GM12873 (cell line): ENCODE measurements at regions not wholly inside any gene's neighbourhood (a gene's known extent, or its start where the extent isn't known, plus 50 kb on each side); places are given as distances from the start of the nearest gene placed in this dataset.

Experiments used
- TF ChIP-seq, protein P1 (sequence below): IDR thresholded peaks from 2 replicates; pipeline ENCODE4 v1.5.1; 2012; ENCODE audit warnings: low read depth, mild to moderate bottlenecking, moderate library complexity, low read length, control low read depth; ENCODE audit not compliant: insufficient read depth; ENCODE audit errors: missing control alignments

DNA sequence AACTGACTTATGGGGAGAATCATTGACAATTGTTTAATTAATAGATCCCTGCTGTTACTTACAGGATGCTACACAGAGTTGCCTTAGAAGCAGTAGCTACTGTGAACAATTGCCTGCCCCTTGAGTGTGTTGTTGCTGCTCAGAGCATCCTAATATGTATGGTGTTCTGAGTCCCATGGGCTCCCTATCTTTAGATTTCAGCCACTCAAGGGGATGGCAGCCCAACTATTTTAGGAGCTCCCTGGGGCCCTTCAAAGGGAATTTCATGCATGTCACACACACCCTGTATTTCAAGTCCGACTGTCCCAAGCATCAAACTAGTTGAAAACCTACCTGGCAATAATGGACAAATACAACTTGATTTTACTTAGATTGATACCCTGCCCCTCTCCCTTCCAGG, 111.2 kb downstream of the NOC3L start:
- TF ChIP-seq, protein P1, sequence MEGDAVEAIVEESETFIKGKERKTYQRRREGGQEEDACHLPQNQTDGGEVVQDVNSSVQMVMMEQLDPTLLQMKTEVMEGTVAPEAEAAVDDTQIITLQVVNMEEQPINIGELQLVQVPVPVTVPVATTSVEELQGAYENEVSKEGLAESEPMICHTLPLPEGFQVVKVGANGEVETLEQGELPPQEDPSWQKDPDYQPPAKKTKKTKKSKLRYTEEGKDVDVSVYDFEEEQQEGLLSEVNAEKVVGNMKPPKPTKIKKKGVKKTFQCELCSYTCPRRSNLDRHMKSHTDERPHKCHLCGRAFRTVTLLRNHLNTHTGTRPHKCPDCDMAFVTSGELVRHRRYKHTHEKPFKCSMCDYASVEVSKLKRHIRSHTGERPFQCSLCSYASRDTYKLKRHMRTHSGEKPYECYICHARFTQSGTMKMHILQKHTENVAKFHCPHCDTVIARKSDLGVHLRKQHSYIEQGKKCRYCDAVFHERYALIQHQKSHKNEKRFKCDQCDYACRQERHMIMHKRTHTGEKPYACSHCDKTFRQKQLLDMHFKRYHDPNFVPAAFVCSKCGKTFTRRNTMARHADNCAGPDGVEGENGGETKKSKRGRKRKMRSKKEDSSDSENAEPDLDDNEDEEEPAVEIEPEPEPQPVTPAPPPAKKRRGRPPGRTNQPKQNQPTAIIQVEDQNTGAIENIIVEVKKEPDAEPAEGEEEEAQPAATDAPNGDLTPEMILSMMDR, result no peak

- TF ChIP-seq, protein P1, result no peak
Measured at GRCh38 chr10:94260455-94260854, 102.3 kb downstream of the NOC3L start.

DNA sequence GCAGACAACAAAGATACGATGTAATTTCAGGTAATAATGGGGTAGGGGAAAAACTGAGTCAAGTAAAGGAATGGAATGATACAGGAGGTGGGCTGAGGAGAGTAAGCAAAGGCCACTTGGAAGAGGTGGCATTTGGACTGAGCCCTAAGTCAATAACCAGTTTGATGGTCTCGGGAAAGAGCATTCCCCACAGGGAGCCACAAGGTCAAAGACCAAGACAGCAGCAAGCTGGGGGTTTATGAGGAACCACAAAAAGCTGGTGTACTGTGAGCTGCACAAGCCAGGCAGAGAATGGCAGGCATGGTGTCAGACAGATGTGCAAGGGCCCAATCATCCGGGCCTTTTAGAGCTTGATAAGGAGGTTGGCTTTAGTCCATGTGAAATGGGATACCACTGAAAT, 98.7 kb downstream of the NOC3L start:
- TF ChIP-seq, protein P1, result no peak

- TF ChIP-seq, protein P1, result no peak
Measured at GRCh38 chr10:94266091-94266490, 96.6 kb downstream of the NOC3L start.

GRCh38 chr10:94268652-94269051, 94.1 kb downstream of the NOC3L start:
- TF ChIP-seq, protein P1, result no peak

DNA sequence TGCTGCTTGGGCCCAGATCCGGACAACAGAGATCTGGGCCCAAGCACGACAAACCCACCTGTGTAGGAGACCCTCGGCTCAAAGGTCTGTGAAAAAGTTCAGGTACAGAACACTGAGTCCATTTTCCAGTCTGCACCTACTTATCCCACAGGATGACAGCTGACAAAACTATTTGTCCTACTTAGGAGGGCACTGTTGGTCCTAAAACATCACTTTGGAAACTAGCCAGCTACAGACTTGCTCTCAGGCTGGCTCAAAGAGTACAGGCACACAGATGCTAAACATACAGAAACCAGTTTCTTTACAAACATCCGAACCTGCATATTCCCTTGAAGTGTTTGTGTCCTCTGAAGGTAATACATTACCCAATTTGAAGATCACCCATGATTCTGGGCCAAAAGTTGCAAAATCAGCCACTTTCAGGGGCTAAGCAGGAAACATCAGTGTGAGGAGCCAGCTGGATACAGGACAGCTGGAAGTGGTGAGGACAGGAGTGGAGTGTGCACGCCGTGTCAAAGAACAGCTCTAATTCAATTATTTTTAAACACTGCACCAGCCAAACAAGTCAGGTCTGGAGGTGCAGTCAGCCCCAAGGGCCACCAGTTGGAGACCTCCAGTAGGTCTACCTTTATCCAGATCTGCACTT, 88.5 kb downstream of the NOC3L start:
- TF ChIP-seq, protein P1, result no peak

DNA sequence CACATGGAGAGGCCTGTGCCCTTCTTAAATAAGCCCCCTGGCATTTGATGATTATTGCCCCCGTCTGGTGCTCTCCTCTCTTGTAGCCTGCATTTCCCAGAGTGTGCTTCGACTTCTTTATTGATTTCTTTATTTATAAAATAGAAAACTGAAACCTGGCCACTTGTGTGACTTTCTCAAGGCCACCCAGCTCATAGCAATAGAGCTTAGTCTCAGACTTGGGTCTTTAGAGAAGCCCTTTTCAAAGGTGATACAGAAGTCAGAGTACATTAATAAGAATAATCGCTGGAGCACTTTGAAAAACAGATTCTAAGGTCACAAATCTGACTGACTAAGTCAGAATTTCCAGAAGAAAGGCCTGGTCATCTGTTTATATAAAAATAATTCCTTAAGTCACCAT, 86.6 kb downstream of the NOC3L start:
- TF ChIP-seq, protein P1, result no peak
